LNCAP (cell line): ENCODE measurements at regions not wholly inside any gene's neighbourhood (a gene's known extent, or its start where the extent isn't known, plus 50 kb on each side); places are given as distances from the start of the nearest gene placed in this dataset.

Experiments used
- CTCF ChIP-seq: fragments of 450-650 bp; IDR thresholded peaks from 2 replicates; pipeline ENCODE4 v1.5.1; 2017; ENCODE audit warnings: mild to moderate bottlenecking

DNA sequence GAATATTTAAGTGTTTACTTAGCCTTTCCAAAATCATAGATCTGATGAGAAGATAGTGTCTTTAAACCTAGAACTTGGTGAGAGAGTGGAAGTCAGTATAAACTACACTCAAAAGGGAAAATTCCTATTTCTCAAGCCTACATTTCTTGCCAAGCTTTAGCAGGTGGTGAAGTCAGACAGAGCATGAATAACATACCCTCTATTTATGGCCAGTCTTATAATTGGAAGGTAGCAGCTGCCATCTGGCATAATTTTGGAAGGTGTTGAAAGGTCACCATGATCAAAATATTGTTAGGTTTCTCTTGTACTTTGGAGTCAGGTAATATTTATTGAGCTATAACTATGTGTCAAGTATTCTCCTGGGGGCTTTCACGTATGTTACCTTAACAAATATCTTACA, 729.3 kb upstream of the KIF2B start:
- TF ChIP-seq CTCF = no peak

GRCh38 chr17:53092072-53092471, 730.7 kb upstream of the KIF2B start:
- no peak for TF ChIP-seq CTCF

- TF ChIP-seq CTCF = no peak
These were observed 732.0 kb upstream of the KIF2B start for GRCh38 chr17:53090770-53091169.

DNA sequence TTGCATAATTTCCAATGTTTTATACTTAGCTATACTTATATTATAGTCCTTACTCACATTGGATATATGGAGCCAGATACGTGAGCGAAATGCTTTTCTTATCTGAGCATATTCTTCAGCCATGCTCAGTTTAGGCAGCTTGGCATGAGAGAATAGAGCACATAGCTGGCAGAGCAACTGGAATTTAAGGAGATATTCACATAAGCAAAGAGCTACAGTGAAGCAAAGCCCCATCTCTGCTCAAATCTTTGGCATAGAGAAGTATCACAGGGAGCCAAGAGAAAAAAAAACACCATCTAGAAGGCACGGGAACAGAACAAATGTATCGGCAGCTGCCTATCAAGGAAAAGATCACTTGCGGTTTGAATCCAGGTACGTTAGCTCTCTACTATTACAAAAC, 734.2 kb upstream of the KIF2B start:
- TF ChIP-seq CTCF = no peak

DNA sequence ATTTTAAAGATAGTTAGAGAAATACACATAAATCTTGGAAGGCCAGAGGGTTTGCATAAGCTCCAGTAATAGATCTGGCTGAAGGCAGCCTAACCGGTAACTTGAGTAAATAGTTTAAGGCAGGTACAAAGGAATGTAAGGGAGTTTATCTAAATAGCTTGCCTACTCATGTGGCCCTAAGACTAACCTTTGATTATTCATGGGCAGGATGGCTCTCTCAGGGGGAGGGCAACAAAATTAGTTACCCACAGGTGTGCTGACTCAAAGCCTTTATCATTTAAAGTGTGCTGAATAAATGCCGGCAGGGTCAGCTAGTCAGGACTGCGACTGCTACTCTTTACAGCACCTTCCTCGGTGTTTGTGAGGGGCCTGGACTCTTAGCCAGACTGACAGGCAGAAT, 761.3 kb upstream of the KIF2B start:
- no peak for TF ChIP-seq CTCF

- TF ChIP-seq CTCF = no peak
These were observed 764.7 kb upstream of the KIF2B start for GRCh38 chr17:53058031-53058430.

GRCh38 chr17:53046781-53047180, 775.9 kb upstream of the KIF2B start:
- no peak for TF ChIP-seq CTCF

DNA sequence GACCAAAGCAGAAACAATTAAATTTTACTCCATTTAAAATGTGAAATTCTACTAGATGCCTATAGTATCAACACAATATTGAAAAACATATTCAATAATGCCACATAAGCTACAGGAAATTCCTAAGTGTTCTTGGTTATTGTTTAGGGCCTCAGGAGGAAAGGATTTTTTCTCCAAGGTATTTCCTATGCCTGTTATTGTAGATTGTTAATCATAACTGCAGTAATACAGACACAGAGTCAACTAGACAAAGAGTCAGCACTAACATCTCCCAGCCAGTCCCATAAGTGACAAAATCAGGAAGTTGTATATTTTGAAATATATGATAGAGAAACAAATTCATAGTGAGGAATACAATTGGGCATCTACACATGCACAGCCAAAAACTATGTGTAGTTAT, 782.7 kb upstream of the KIF2B start:
- TF ChIP-seq CTCF = no peak
